Ishikawa (cell line): ENCODE measurements at regions not wholly inside any gene's neighbourhood (a gene's known extent, or its start where the extent isn't known, plus 50 kb on each side); places are given as distances from the start of the nearest gene placed in this dataset.

Source experiments
- CEBPB ChIP-seq: IDR thresholded peaks from 2 replicates; pipeline ENCODE4 v1.6.1; 2012
- CREB1 ChIP-seq: IDR thresholded peaks from 2 replicates; pipeline ENCODE4 v1.6.1; 2012; ENCODE audit warnings: low read depth
- EGR1 ChIP-seq: IDR thresholded peaks from 2 replicates; pipeline ENCODE4 v1.6.1; 2012
- EP300 ChIP-seq: IDR thresholded peaks from 2 replicates; pipeline ENCODE4 v1.6.1; 2012; ENCODE audit warnings: borderline replicate concordance
- FOXM1 ChIP-seq: IDR thresholded peaks from 2 replicates; pipeline ENCODE4 v1.6.1; 2012; ENCODE audit warnings: low read depth, borderline replicate concordance
- MAX ChIP-seq: IDR thresholded peaks from 2 replicates; pipeline ENCODE4 v1.6.1; 2012
- NFIC ChIP-seq: IDR thresholded peaks from 2 replicates; pipeline ENCODE4 v1.6.1; 2012
- RAD21 ChIP-seq: IDR thresholded peaks from 2 replicates; pipeline ENCODE4 v1.6.1; 2012; ENCODE audit warnings: low read depth
- TAF1 ChIP-seq: IDR thresholded peaks from 2 replicates; pipeline ENCODE4 v1.6.1; 2012; ENCODE audit warnings: low read depth, mild to moderate bottlenecking
- TCF12 ChIP-seq: IDR thresholded peaks from 2 replicates; pipeline ENCODE4 v1.6.1; 2012; ENCODE audit warnings: low read depth
- TEAD4 ChIP-seq: IDR thresholded peaks from 2 replicates; pipeline ENCODE4 v1.6.1; 2012
- USF1 ChIP-seq: IDR thresholded peaks from 2 replicates; pipeline ENCODE4 v1.6.1; 2012
- YY1 ChIP-seq: IDR thresholded peaks from 2 replicates; pipeline ENCODE4 v1.6.1; 2012; ENCODE audit warnings: low read depth
- ZBTB7A ChIP-seq: IDR thresholded peaks from 2 replicates; pipeline ENCODE4 v1.6.1; 2012; ENCODE audit warnings: low read depth
- TF ChIP-seq, protein P1 (sequence below): IDR thresholded peaks from 2 replicates; pipeline ENCODE4 v1.6.1; 2012; ENCODE audit warnings: low read depth, mild to moderate bottlenecking

GRCh38 chr10:113360870-113361269 is 192.0 kb upstream of the HABP2 start:
- no peak for TF ChIP-seq NFIC
- no peak for TF ChIP-seq ZBTB7A
- no peak for TF ChIP-seq RAD21
- no peak for TF ChIP-seq EP300
- TF ChIP-seq FOXM1: no peak
- no peak for TF ChIP-seq EGR1
- no peak for TF ChIP-seq MAX
- no peak for TF ChIP-seq TCF12
- no peak for TF ChIP-seq USF1
- no peak for TF ChIP-seq TEAD4
- TF ChIP-seq TAF1: no peak
- TF ChIP-seq, protein P1, sequence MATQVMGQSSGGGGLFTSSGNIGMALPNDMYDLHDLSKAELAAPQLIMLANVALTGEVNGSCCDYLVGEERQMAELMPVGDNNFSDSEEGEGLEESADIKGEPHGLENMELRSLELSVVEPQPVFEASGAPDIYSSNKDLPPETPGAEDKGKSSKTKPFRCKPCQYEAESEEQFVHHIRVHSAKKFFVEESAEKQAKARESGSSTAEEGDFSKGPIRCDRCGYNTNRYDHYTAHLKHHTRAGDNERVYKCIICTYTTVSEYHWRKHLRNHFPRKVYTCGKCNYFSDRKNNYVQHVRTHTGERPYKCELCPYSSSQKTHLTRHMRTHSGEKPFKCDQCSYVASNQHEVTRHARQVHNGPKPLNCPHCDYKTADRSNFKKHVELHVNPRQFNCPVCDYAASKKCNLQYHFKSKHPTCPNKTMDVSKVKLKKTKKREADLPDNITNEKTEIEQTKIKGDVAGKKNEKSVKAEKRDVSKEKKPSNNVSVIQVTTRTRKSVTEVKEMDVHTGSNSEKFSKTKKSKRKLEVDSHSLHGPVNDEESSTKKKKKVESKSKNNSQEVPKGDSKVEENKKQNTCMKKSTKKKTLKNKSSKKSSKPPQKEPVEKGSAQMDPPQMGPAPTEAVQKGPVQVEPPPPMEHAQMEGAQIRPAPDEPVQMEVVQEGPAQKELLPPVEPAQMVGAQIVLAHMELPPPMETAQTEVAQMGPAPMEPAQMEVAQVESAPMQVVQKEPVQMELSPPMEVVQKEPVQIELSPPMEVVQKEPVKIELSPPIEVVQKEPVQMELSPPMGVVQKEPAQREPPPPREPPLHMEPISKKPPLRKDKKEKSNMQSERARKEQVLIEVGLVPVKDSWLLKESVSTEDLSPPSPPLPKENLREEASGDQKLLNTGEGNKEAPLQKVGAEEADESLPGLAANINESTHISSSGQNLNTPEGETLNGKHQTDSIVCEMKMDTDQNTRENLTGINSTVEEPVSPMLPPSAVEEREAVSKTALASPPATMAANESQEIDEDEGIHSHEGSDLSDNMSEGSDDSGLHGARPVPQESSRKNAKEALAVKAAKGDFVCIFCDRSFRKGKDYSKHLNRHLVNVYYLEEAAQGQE: no peak
- TF ChIP-seq CREB1: no peak
- TF ChIP-seq CEBPB: no peak
- no peak for TF ChIP-seq YY1

- TF ChIP-seq, protein P1: no peak
- TF ChIP-seq CREB1 (no peak), TAF1 (no peak), NFIC (no peak), FOXM1 (no peak), YY1 (no peak), ZBTB7A (no peak), CEBPB (no peak), TCF12 (no peak), EGR1 (no peak), TEAD4 (no peak), EP300 (no peak), RAD21 (no peak), MAX (no peak), USF1 (no peak)
Observed at GRCh38 chr10:113362645-113363091, 190.2 kb upstream of the HABP2 start.

- no peak for TF ChIP-seq ZBTB7A
Observed at GRCh38 chr10:113364227-113364626, 188.6 kb upstream of the HABP2 start.

DNA sequence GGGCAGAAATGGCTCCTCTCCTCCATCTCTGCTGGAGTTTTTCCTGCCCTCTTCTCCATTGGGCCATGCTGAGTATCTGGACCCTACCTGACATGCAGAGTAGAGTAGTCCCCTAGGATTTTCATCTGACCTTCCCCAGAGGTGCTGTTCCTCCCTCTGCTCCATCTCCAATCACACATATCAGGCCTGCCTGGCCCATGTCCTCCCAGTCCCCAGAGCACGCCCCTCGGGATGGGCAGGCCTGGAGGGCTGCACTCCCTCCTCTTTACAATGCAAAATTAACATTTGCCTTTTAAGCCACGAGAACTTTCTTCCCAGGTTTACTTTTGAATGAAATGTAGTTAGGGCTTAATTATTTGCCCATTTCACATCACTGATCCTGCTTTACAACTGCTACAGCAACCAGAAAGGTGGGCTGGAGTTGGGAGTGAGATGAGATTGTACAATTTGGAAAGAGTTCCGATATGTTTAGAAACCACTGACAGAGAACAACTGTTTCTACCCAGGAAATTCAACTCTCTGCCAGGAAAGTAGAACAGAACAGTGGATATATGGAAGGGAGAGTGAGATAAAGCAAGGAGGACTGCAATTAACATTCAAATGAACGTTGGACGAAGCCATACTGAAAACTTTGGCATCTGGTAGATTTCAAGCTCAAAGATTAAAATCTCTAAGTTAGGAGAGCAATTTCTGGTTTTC is 184.0 kb upstream of the HABP2 start:
- no peak for TF ChIP-seq CREB1
- TF ChIP-seq YY1: no peak
- no peak for TF ChIP-seq EGR1

- TF ChIP-seq, protein P1: no peak
- TF ChIP-seq EGR1 (no peak), TCF12 (no peak), ZBTB7A (no peak), NFIC (no peak), RAD21 (no peak), USF1 (no peak), MAX (no peak), YY1 (no peak), CEBPB (no peak), TEAD4 (no peak), CREB1 (no peak), TAF1 (no peak), EP300 (no peak), FOXM1 (no peak)
Observed at GRCh38 chr10:113369365-113369694, 183.5 kb upstream of the HABP2 start.
